GM12878 (cell line): ENCODE measurements at regions not wholly inside any gene's neighbourhood (a gene's known extent, or its start where the extent isn't known, plus 50 kb on each side); places are given as distances from the start of the nearest gene placed in this dataset.

ENCODE experiments used
- ATAC-seq: fragments of 200-7000 bp; cut with Tn5 transposase; 3 replicates; pipeline ENCODE4 v1.9.1; 2020; ENCODE audit warnings: mild to moderate bottlenecking, moderate library complexity
- BruUV-seq: library from RNA; stranded (reverse); fragments of 400-500 nt; replicated peaks from 2 replicates; lab custom pipeline; 2021; lab: Mats Ljungman, UMichigan
- CTCF ChIA-PET: fragments of 300-600 bp; sonication (Branson Sonifier 250); formaldehyde crosslinking; extraction: SDS; loops from one replicate; lab custom pipeline; 2021; ENCODE audit warnings: inconsistent platforms; lab: Yijun Ruan, JAX
- POLR2A ChIA-PET: fragments of 350-600 bp; formaldehyde crosslinking; extraction: SDS; loops from one replicate; lab custom pipeline; 2021; ENCODE audit warnings: inconsistent platforms; lab: Charles Lee
- RAD21 ChIA-PET: fragments of 300-600 bp; sonication (Branson Sonifier 250); formaldehyde crosslinking; loops from one replicate; lab custom pipeline; 2023; ENCODE audit warnings: antibody characterized with exemption; ENCODE audit not compliant: unreplicated experiment; lab: Charles Lee
- SMC1A ChIA-PET: fragments of 300-600 bp; sonication (Branson Sonifier 250); formaldehyde crosslinking; loops from one replicate; lab custom pipeline; 2023; ENCODE audit not compliant: unreplicated experiment, uncharacterized antibody; lab: Charles Lee
- DNase-seq: peaks from one replicate; pipeline ENCODE4 v3.0.0-alpha.2; 2011; ENCODE audit warnings: low read depth, low spot score
- FAIRE-seq: peaks from 3 replicates; lab custom pipeline; 2011; peaks lifted over from hg19 to GRCh38; lab: Jason Lieb, UNC
- H2AFZ ChIP-seq: 2 replicates; pipeline ENCODE4 v1.6.0; 2011; ENCODE audit warnings: low read depth, low read length, control low read depth; ENCODE audit not compliant: control insufficient read depth
- H3K27ac ChIP-seq: 2 replicates; pipeline ENCODE4 v1.5.1; 2011; ENCODE audit warnings: control low read depth; ENCODE audit not compliant: control insufficient read depth, insufficient read depth
- H3K27me3 ChIP-seq, 2 experiments: replicated peaks in 1 of 2; 2 replicates each; pipeline versions ENCODE4 v1.6.0 to v1.6.1; 2011; ENCODE audit warnings: low read length in 1 of 2; ENCODE audit not compliant: control insufficient read depth in 2 of 2, insufficient read depth in 2 of 2
- H3K36me3 ChIP-seq, 2 experiments: 2 replicates each; pipeline ENCODE4 v1.5.1; 2011; ENCODE audit warnings: low read length in 1 of 2; ENCODE audit not compliant: control insufficient read depth in 2 of 2, insufficient read depth in 2 of 2
- H3K4me1 ChIP-seq: 2 replicates; pipeline ENCODE4 v1.6.1; 2011; ENCODE audit warnings: mild to moderate bottlenecking, low read length, moderate library complexity, mixed read lengths; ENCODE audit not compliant: control insufficient read depth, insufficient read depth
- H3K4me2 ChIP-seq: 2 replicates; pipeline ENCODE4 v1.6.0; 2011; ENCODE audit warnings: control low read depth; ENCODE audit not compliant: control insufficient read depth, insufficient read depth
- H3K4me3 ChIP-seq: fragments of 200-600 bp; sonication (generic); 2 replicates; pipeline ENCODE4 v1.5.1; 2016
- H3K79me2 ChIP-seq: 2 replicates; pipeline ENCODE4 v1.6.0; 2011; ENCODE audit warnings: low read length; ENCODE audit not compliant: control insufficient read depth, insufficient read depth
- H3K9ac ChIP-seq: 2 replicates; pipeline ENCODE4 v1.8.0; 2011; ENCODE audit warnings: low read length, control low read depth, mixed read lengths; ENCODE audit not compliant: control insufficient read depth, insufficient read depth
- H3K9me3 ChIP-seq: replicated peaks from 3 replicates; pipeline ENCODE4 v1.5.1; 2011; ENCODE audit warnings: mild to moderate bottlenecking, low read length; ENCODE audit not compliant: control insufficient read depth, insufficient read depth
- H4K20me1 ChIP-seq: 2 replicates; pipeline ENCODE4 v1.6.0; 2011; ENCODE audit not compliant: control insufficient read depth, insufficient read depth
- BCL11A ChIP-seq: IDR thresholded peaks from 2 replicates; pipeline ENCODE4 v1.6.1; 2011; ENCODE audit warnings: low read depth, low read length
- CEBPB ChIP-seq, 2 experiments: fragments of 150-350 bp in 1 of 2; IDR thresholded peaks; 2 replicates each; pipeline ENCODE4 v1.6.1; 2012 to 2014; ENCODE audit warnings: low read depth in 2 of 2, low read length in 2 of 2, borderline replicate concordance in 1 of 2, inconsistent platforms in 1 of 2
- CREM ChIP-seq: IDR thresholded peaks from 2 replicates; pipeline ENCODE4 v1.6.1; 2014; ENCODE audit warnings: antibody characterized with exemption, low read depth
- FOXK2 ChIP-seq: fragments of 450-650 bp; IDR thresholded peaks from 2 replicates; pipeline ENCODE4 v1.6.1; 2017; ENCODE audit warnings: mild to moderate bottlenecking, moderate library complexity
- IRF4 ChIP-seq: IDR thresholded peaks from 2 replicates; pipeline ENCODE4 v1.6.1; 2011; ENCODE audit warnings: low read depth, low read length
- MTA3 ChIP-seq: IDR thresholded peaks from 2 replicates; pipeline ENCODE4 v1.6.1; 2012; ENCODE audit warnings: low read length, inconsistent platforms, borderline replicate concordance
- NFXL1 ChIP-seq: fragments of 450-650 bp; IDR thresholded peaks from 2 replicates; pipeline ENCODE4 v1.6.1; 2017; ENCODE audit warnings: antibody characterized with exemption, mild to moderate bottlenecking, borderline replicate concordance
- NRF1 ChIP-seq: conservative IDR thresholded peaks from 2 replicates; pipeline ENCODE4 v1.6.1; 2011; ENCODE audit warnings: mild to moderate bottlenecking, low read depth, low read length, improper control_type of control experiment
- POLR2A ChIP-seq: IDR thresholded peaks from 2 replicates; pipeline ENCODE4 v1.6.1; 2011; ENCODE audit warnings: low read depth, mild to moderate bottlenecking, low read length
- RB1 ChIP-seq: fragments of 450-650 bp; formaldehyde crosslinking; IDR thresholded peaks from 2 replicates; pipeline ENCODE4 v1.6.1; 2017; ENCODE audit warnings: mild to moderate bottlenecking, borderline replicate concordance
- RUNX3 ChIP-seq: IDR thresholded peaks from 2 replicates; pipeline ENCODE4 v1.6.1; 2012; ENCODE audit warnings: low read length, inconsistent platforms
- SIN3A ChIP-seq: IDR thresholded peaks from 2 replicates; pipeline ENCODE4 v1.6.1; 2012; ENCODE audit warnings: low read depth, low read length, improper control_type of control experiment
- SUZ12 ChIP-seq: fragments of 200-600 bp; sonication (generic); IDR thresholded peaks from one replicate; pipeline ENCODE4 v1.6.1; 2018; ENCODE audit warnings: antibody characterized with exemption, mild to moderate bottlenecking; ENCODE audit not compliant: unreplicated experiment
- WGBS: methylation state at CpG from one replicate; pipeline ENCODE4 v1.1.6; 2016; ENCODE audit warnings: low lambda C conversion rate; ENCODE audit not compliant: insufficient replicate concordance, insufficient coverage; ENCODE audit errors: missing lambda C conversion rate; 5-methylcytosine and 5-hydroxymethylcytosine counted together
- in situ Hi-C: fragments of 300-500 bp; cut with MboI; formaldehyde crosslinking; loops from 9 replicates; pipeline ENCODE4 v1.14.3; 2018; ENCODE audit warnings: mixed read lengths
- intact Hi-C: fragments of 100-400 bp; cut with micrococcal nuclease; formaldehyde crosslinking; loops from one replicate; pipeline ENCODE4 v1.14.2; 2022; ENCODE audit not compliant: unreplicated experiment
- TF ChIP-seq, protein P1 (sequence below): fragments of 450-650 bp; IDR thresholded peaks from 2 replicates; pipeline ENCODE4 v1.6.1; 2017; ENCODE audit warnings: mild to moderate bottlenecking, moderate library complexity
- TF ChIP-seq, protein P2 (sequence below): fragments of 450-650 bp; conservative IDR thresholded peaks from 2 replicates; pipeline ENCODE4 v1.6.1; 2017; ENCODE audit warnings: mild to moderate bottlenecking, moderate library complexity
- TF ChIP-seq, protein P3 (sequence below): fragments of 450-650 bp; IDR thresholded peaks from 2 replicates; pipeline ENCODE4 v1.6.1; 2017; ENCODE audit warnings: mild to moderate bottlenecking, low read depth, inconsistent platforms; ENCODE audit not compliant: poor library complexity, severe bottlenecking

DNA sequence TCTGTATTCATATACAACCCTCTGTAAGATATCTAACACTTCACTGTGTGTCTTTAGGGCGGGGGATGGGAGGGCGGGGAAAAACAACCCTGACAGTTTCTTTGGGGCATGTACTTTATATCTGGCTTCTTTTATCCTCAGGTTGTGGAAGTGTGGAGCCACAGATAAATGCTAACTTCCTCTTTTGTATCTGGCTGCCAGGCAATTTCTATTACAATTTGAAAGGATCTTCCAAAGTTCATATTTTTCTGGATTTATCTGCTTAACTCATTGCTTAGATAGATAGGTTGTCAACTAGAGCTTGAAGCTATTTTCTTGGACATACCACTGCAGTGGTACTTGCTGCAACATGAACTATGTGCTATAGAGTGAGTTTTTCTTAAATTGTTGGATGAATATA is 393.0 kb downstream of the LMO7 start (continued):
- TF ChIP-seq, protein P1, sequence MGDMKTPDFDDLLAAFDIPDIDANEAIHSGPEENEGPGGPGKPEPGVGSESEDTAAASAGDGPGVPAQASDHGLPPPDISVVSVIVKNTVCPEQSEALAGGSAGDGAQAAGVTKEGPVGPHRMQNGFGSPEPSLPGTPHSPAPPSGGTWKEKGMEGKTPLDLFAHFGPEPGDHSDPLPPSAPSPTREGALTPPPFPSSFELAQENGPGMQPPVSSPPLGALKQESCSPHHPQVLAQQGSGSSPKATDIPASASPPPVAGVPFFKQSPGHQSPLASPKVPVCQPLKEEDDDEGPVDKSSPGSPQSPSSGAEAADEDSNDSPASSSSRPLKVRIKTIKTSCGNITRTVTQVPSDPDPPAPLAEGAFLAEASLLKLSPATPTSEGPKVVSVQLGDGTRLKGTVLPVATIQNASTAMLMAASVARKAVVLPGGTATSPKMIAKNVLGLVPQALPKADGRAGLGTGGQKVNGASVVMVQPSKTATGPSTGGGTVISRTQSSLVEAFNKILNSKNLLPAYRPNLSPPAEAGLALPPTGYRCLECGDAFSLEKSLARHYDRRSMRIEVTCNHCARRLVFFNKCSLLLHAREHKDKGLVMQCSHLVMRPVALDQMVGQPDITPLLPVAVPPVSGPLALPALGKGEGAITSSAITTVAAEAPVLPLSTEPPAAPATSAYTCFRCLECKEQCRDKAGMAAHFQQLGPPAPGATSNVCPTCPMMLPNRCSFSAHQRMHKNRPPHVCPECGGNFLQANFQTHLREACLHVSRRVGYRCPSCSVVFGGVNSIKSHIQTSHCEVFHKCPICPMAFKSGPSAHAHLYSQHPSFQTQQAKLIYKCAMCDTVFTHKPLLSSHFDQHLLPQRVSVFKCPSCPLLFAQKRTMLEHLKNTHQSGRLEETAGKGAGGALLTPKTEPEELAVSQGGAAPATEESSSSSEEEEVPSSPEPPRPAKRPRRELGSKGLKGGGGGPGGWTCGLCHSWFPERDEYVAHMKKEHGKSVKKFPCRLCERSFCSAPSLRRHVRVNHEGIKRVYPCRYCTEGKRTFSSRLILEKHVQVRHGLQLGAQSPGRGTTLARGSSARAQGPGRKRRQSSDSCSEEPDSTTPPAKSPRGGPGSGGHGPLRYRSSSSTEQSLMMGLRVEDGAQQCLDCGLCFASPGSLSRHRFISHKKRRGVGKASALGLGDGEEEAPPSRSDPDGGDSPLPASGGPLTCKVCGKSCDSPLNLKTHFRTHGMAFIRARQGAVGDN, result no peak
- no peak for TF ChIP-seq SIN3A
- no peak for TF ChIP-seq MTA3

DNA sequence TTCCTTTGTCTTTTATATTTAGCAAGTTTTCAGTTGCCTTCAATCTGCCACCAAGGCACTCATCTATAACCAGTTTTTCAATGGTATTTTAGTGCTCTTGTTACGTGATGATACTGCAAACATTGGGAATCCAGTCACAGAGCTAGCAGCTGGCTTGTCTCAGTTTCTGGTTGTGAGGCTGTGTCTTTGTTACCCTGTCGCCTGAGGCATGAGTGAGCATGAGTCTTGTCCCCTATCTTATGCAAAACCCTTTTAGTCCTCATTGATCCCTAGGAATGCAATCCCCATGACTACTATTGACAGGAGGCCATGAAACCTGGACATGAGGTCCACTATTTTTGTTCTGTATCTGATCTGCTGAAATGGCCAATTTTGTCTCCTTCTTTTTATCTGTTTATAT is 391.0 kb downstream of the LMO7 start:
- CTCF ChIA-PET, result interaction anchor here (1.3 kb wide), 1 partner anchor 9 kb away, joined by 6 read pairs; no protein-coding TSS in a partner anchor
- POLR2A ChIA-PET, result no interaction called here
- Histone ChIP-seq H3K4me2 (no peak overlapping the region), H3K79me2 (no peaks in the 10 kb centered on the region), H3K27me3 (no peaks in the 10 kb centered on the region), H3K9ac (no peak overlapping the region), H3K4me1 (no peaks in the 10 kb centered on the region), H3K36me3 (no peaks in the 10 kb centered on the region), H3K4me3 (no peak overlapping the region), H3K27ac (no peak overlapping the region), H4K20me1 (no peaks in the 10 kb centered on the region), H3K9me3 (no peaks in the 10 kb centered on the region), H2AFZ (no peak overlapping the region)
- no TSS peak for BruUV-seq
- intact Hi-C loops, result no loop called here
- SMC1A ChIA-PET, result no interaction called here
- no peak for FAIRE-seq
- RAD21 ChIA-PET, result no interaction called here
- DNase-seq, result no peak
- 36% methylated on average over 2 of the region's 2 CpGs for WGBS
- ATAC-seq, result no peak
- in situ Hi-C loops, result no loop called here
- TF ChIP-seq NRF1 (no peak), RB1 (no peak), BCL11A (no peak), CEBPB (IDR thresholded peaks at IDR 0.05; ENCODE audit: borderline replicate concordance in 1 of 2, low read depth in 2 of 2, low read length in 2 of 2) (no peak), CREM (no peak), NFXL1 (no peak), SUZ12 (no peak), FOXK2 (no peak), RUNX3 (no peak), IRF4 (no peak), POLR2A (no peak)
- TF ChIP-seq, protein P2, sequence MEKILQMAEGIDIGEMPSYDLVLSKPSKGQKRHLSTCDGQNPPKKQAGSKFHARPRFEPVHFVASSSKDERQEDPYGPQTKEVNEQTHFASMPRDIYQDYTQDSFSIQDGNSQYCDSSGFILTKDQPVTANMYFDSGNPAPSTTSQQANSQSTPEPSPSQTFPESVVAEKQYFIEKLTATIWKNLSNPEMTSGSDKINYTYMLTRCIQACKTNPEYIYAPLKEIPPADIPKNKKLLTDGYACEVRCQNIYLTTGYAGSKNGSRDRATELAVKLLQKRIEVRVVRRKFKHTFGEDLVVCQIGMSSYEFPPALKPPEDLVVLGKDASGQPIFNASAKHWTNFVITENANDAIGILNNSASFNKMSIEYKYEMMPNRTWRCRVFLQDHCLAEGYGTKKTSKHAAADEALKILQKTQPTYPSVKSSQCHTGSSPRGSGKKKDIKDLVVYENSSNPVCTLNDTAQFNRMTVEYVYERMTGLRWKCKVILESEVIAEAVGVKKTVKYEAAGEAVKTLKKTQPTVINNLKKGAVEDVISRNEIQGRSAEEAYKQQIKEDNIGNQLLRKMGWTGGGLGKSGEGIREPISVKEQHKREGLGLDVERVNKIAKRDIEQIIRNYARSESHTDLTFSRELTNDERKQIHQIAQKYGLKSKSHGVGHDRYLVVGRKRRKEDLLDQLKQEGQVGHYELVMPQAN, result no peak
- TF ChIP-seq, protein P3, sequence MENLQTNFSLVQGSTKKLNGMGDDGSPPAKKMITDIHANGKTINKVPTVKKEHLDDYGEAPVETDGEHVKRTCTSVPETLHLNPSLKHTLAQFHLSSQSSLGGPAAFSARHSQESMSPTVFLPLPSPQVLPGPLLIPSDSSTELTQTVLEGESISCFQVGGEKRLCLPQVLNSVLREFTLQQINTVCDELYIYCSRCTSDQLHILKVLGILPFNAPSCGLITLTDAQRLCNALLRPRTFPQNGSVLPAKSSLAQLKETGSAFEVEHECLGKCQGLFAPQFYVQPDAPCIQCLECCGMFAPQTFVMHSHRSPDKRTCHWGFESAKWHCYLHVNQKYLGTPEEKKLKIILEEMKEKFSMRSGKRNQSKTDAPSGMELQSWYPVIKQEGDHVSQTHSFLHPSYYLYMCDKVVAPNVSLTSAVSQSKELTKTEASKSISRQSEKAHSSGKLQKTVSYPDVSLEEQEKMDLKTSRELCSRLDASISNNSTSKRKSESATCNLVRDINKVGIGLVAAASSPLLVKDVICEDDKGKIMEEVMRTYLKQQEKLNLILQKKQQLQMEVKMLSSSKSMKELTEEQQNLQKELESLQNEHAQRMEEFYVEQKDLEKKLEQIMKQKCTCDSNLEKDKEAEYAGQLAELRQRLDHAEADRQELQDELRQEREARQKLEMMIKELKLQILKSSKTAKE, result no peak
